ENCODE measurements at regions not wholly inside any gene's neighbourhood (a gene's known extent, or its start where the extent isn't known, plus 50 kb on each side); places are given as distances from the start of the nearest gene placed in this dataset.
"Not testable (repeated sequence)": the region's sequence is repeated elsewhere in the genome, so short reads cannot be mapped to it uniquely, and the experiment has no call there.

- not testable (repeated sequence) for TF ChIP-seq ZNF274 (IDR thresholded peaks at IDR 0.05; ENCODE audit: low read depth, low read length); REST (IDR thresholded peaks at IDR 0.05; ENCODE audit: low read depth); EZH2phosphoT487 (IDR thresholded peaks at IDR 0.05; ENCODE audit: borderline replicate concordance); CTCF (IDR thresholded peaks at IDR 0.05 in 2 of 3, conservative IDR thresholded peaks at IDR 0.05 in 1 of 3; ENCODE audit: borderline replicate concordance in 1 of 3, insufficient read depth in 1 of 3, low read depth in 2 of 3, low read length in 2 of 3)
These were observed 763.6 kb upstream of the CTNND2 start for GRCh38 chr5:12667818-12668217.

Measured in HCT116 (cell line).